GM12878 (cell line): ENCODE measurements at regions not wholly inside any gene's neighbourhood (a gene's known extent, or its start where the extent isn't known, plus 50 kb on each side); places are given as distances from the start of the nearest gene placed in this dataset.

Experiments
- ATAC-seq: fragments of 200-7000 bp; cut with Tn5 transposase; 3 replicates; pipeline ENCODE4 v1.9.1; 2020; ENCODE audit warnings: mild to moderate bottlenecking, moderate library complexity
- BruUV-seq: library from RNA; stranded (reverse); fragments of 400-500 nt; replicated peaks from 2 replicates; lab custom pipeline; 2021; lab: Mats Ljungman, UMichigan
- CTCF ChIA-PET: fragments of 300-600 bp; sonication (Branson Sonifier 250); formaldehyde crosslinking; extraction: SDS; loops from one replicate; lab custom pipeline; 2021; ENCODE audit warnings: inconsistent platforms; lab: Yijun Ruan, JAX
- POLR2A ChIA-PET: fragments of 350-600 bp; formaldehyde crosslinking; extraction: SDS; loops from one replicate; lab custom pipeline; 2021; ENCODE audit warnings: inconsistent platforms; lab: Charles Lee
- RAD21 ChIA-PET: fragments of 300-600 bp; sonication (Branson Sonifier 250); formaldehyde crosslinking; loops from one replicate; lab custom pipeline; 2023; ENCODE audit warnings: antibody characterized with exemption; ENCODE audit not compliant: unreplicated experiment; lab: Charles Lee
- SMC1A ChIA-PET: fragments of 300-600 bp; sonication (Branson Sonifier 250); formaldehyde crosslinking; loops from one replicate; lab custom pipeline; 2023; ENCODE audit not compliant: unreplicated experiment, uncharacterized antibody; lab: Charles Lee
- DNase-seq: peaks from one replicate; pipeline ENCODE4 v3.0.0-alpha.2; 2011; ENCODE audit warnings: low read depth, low spot score
- FAIRE-seq: peaks from 3 replicates; lab custom pipeline; 2011; peaks lifted over from hg19 to GRCh38; lab: Jason Lieb, UNC
- H2AFZ ChIP-seq: 2 replicates; pipeline ENCODE4 v1.6.0; 2011; ENCODE audit warnings: low read depth, low read length, control low read depth; ENCODE audit not compliant: control insufficient read depth
- H3K27ac ChIP-seq: 2 replicates; pipeline ENCODE4 v1.5.1; 2011; ENCODE audit warnings: control low read depth; ENCODE audit not compliant: control insufficient read depth, insufficient read depth
- H3K27me3 ChIP-seq, 2 experiments: replicated peaks in 1 of 2; 2 replicates each; pipeline versions ENCODE4 v1.6.0 to v1.6.1; 2011; ENCODE audit warnings: low read length in 1 of 2; ENCODE audit not compliant: control insufficient read depth in 2 of 2, insufficient read depth in 2 of 2
- H3K36me3 ChIP-seq, 2 experiments: 2 replicates each; pipeline ENCODE4 v1.5.1; 2011; ENCODE audit warnings: low read length in 1 of 2; ENCODE audit not compliant: control insufficient read depth in 2 of 2, insufficient read depth in 2 of 2
- H3K4me1 ChIP-seq: 2 replicates; pipeline ENCODE4 v1.6.1; 2011; ENCODE audit warnings: mild to moderate bottlenecking, low read length, moderate library complexity, mixed read lengths; ENCODE audit not compliant: control insufficient read depth, insufficient read depth
- H3K4me2 ChIP-seq: 2 replicates; pipeline ENCODE4 v1.6.0; 2011; ENCODE audit warnings: control low read depth; ENCODE audit not compliant: control insufficient read depth, insufficient read depth
- H3K4me3 ChIP-seq: fragments of 200-600 bp; sonication (generic); 2 replicates; pipeline ENCODE4 v1.5.1; 2016
- H3K79me2 ChIP-seq: 2 replicates; pipeline ENCODE4 v1.6.0; 2011; ENCODE audit warnings: low read length; ENCODE audit not compliant: control insufficient read depth, insufficient read depth
- H3K9ac ChIP-seq: 2 replicates; pipeline ENCODE4 v1.8.0; 2011; ENCODE audit warnings: low read length, control low read depth, mixed read lengths; ENCODE audit not compliant: control insufficient read depth, insufficient read depth
- H3K9me3 ChIP-seq: replicated peaks from 3 replicates; pipeline ENCODE4 v1.5.1; 2011; ENCODE audit warnings: mild to moderate bottlenecking, low read length; ENCODE audit not compliant: control insufficient read depth, insufficient read depth
- H4K20me1 ChIP-seq: 2 replicates; pipeline ENCODE4 v1.6.0; 2011; ENCODE audit not compliant: control insufficient read depth, insufficient read depth
- CHD2 ChIP-seq: IDR thresholded peaks from 2 replicates; pipeline ENCODE4 v1.6.1; 2011; ENCODE audit warnings: low read depth, low read length, improper control_type of control experiment, borderline replicate concordance
- HDAC6 ChIP-seq: fragments of 200-600 bp; sonication (generic); IDR thresholded peaks from one replicate; pipeline ENCODE4 v1.8.0; 2017; ENCODE audit warnings: antibody characterized with exemption; ENCODE audit not compliant: unreplicated experiment
- IRF5 ChIP-seq: fragments of 450-650 bp; IDR thresholded peaks from 2 replicates; pipeline ENCODE4 v1.6.1; 2017; ENCODE audit warnings: borderline replicate concordance
- MTA2 ChIP-seq: fragments of 450-650 bp; IDR thresholded peaks from 2 replicates; pipeline ENCODE4 v1.6.1; 2016; ENCODE audit warnings: low read depth, mild to moderate bottlenecking, moderate library complexity
- POLR2A ChIP-seq: IDR thresholded peaks from 2 replicates; pipeline ENCODE4 v1.6.1; 2011; ENCODE audit warnings: low read depth, mild to moderate bottlenecking, low read length
- SKIL ChIP-seq: fragments of 450-650 bp; IDR thresholded peaks from 2 replicates; pipeline ENCODE4 v1.6.1; 2017; ENCODE audit warnings: mild to moderate bottlenecking, low read depth, inconsistent platforms; ENCODE audit not compliant: poor library complexity, severe bottlenecking
- SMAD1 ChIP-seq: fragments of 450-650 bp; IDR thresholded peaks from 2 replicates; pipeline ENCODE4 v1.6.1; 2018; ENCODE audit warnings: mild to moderate bottlenecking, low read depth; ENCODE audit not compliant: partially characterized antibody
- SP1 ChIP-seq: IDR thresholded peaks from one replicate; pipeline ENCODE4 v1.6.1; 2011; ENCODE audit warnings: low read depth, low read length
- TCF12 ChIP-seq: IDR thresholded peaks from 2 replicates; pipeline ENCODE4 v1.6.1; 2011; ENCODE audit warnings: low read depth, mild to moderate bottlenecking, low read length
- YY1 ChIP-seq: IDR thresholded peaks from 2 replicates; pipeline ENCODE4 v1.6.1; 2011; ENCODE audit warnings: low read depth, mild to moderate bottlenecking, low read length
- WGBS: methylation state at CpG from one replicate; pipeline ENCODE4 v1.1.6; 2016; ENCODE audit warnings: low lambda C conversion rate; ENCODE audit not compliant: insufficient replicate concordance, insufficient coverage; ENCODE audit errors: missing lambda C conversion rate; 5-methylcytosine and 5-hydroxymethylcytosine counted together
- in situ Hi-C: fragments of 300-500 bp; cut with MboI; formaldehyde crosslinking; loops from 9 replicates; pipeline ENCODE4 v1.14.3; 2018; ENCODE audit warnings: mixed read lengths
- intact Hi-C: fragments of 100-400 bp; cut with micrococcal nuclease; formaldehyde crosslinking; loops from one replicate; pipeline ENCODE4 v1.14.2; 2022; ENCODE audit not compliant: unreplicated experiment

- no peak for FAIRE-seq
- H2AFZ ChIP-seq = no peak overlapping the region
- 21% methylated on average over 18 of the region's 18 CpGs for WGBS
- CTCF ChIA-PET = interaction anchor here (0.6 kb wide), 1 partner anchor 168 kb away, joined by 3 read pairs; no protein-coding TSS in a partner anchor
- no peak for TF ChIP-seq TCF12
- TF ChIP-seq, all 136 proteins: peak for 0
- Histone ChIP-seq H3K27me3 (no peaks in the 10 kb centered on the region), H3K4me3 (no peak overlapping the region), H3K9me3 (no peaks in the 10 kb centered on the region), H3K4me1 (no peaks in the 10 kb centered on the region), H3K79me2 (no peaks in the 10 kb centered on the region), H3K27ac (no peak overlapping the region), H3K9ac (no peak overlapping the region), H3K36me3 (no peaks in the 10 kb centered on the region), H4K20me1 (no peaks in the 10 kb centered on the region), H3K4me2 (no peak overlapping the region)
- intact Hi-C loops (no loop called here), in situ Hi-C loops (no loop called here)
- ATAC-seq = no peak
- SMC1A ChIA-PET = no interaction called here
- POLR2A ChIA-PET = interaction anchor here (0.6 kb wide), 1 partner anchor 16 kb away, joined by 3 read pairs; no protein-coding TSS in a partner anchor
- RAD21 ChIA-PET = no interaction called here
- no peak for DNase-seq
- no TSS peak for BruUV-seq
Measured at GRCh38 chr12:114938487-114939210, 254.7 kb upstream of the TBX3 start.

- H4K20me1 ChIP-seq = no peaks in the 10 kb centered on the region
- WGBS = 13% methylated on average over 11 of the region's 11 CpGs
- CTCF ChIA-PET = no interaction called here
- TF ChIP-seq CHD2 (no peak), SKIL (no peak), HDAC6 (no peak), YY1 (no peak), POLR2A (no peak), IRF5 (no peak), SP1 (no peak), MTA2 (no peak), SMAD1 (no peak)
- H3K79me2 ChIP-seq = no peaks in the 10 kb centered on the region
- no peaks in the 10 kb centered on the region for H3K36me3 ChIP-seq
- no peak for DNase-seq
- no peak overlapping the region for H2AFZ ChIP-seq
- no peaks in the 10 kb centered on the region for H3K27me3 ChIP-seq
- H3K9ac ChIP-seq = no peak overlapping the region
- H3K4me3 ChIP-seq = no peak overlapping the region
- H3K4me1 ChIP-seq = no peaks in the 10 kb centered on the region
- RAD21 ChIA-PET = no interaction called here
- BruUV-seq = no TSS peak
- no peak for ATAC-seq
- in situ Hi-C loops (no loop called here), intact Hi-C loops (no loop called here)
- no peaks in the 10 kb centered on the region for H3K9me3 ChIP-seq
- SMC1A ChIA-PET = interaction anchor here (0.7 to 0.9 kb wide), 2 partner anchors 14 to 19 kb away, joined by 3 read pairs; no protein-coding TSS in a partner anchor
- FAIRE-seq = no peak
- no peak overlapping the region for H3K4me2 ChIP-seq
- H3K27ac ChIP-seq = no peak overlapping the region
- POLR2A ChIA-PET = no interaction called here
Measured at GRCh38 chr12:114936148-114937079, 252.4 kb upstream of the TBX3 start.
